Activated CD8-positive, alpha-beta memory T cell treated with anti-CD3 and anti-CD28 coated beads for 24 hours (primary cell): ENCODE measurements at regions not wholly inside any gene's neighbourhood (a gene's known extent, or its start where the extent isn't known, plus 50 kb on each side); places are given as distances from the start of the nearest gene placed in this dataset.
"Not testable (repeated sequence)": the region's sequence is repeated elsewhere in the genome, so short reads cannot be mapped to it uniquely, and the experiment has no call there.

Experiments
- DNase-seq: peaks from one replicate; pipeline ENCODE4 v3.0.0-alpha.2; 2020

DNA sequence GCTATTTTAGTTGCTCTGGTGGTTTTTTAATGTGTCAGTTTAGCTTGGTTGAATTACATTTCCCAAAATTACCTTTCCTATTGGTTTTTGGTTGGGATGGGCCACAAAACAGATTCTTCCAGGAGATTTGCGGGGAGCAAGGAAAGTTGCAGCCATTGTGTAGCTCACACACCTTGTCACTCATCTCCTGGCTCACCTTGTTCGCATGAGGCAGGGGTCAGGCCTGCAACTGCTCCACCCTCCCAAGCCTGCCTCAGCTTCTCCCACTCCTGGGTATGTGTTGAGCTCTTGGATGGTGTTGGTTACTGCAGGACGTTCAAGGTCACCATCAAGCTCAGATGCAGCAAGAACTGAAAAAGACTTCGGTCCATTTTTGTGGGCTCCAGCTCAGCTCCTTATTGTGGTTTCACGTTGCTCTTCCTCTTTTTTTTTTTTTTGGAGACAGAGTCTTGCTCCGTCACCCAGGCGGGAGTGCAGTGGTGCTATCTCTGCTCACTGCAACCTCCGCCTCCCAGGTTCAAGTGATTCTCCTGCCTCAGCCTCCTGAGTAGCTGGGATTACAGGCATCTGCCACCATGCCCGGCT is 95.6 kb upstream of the METTL14 start:
- DNase-seq: no peak

DNA sequence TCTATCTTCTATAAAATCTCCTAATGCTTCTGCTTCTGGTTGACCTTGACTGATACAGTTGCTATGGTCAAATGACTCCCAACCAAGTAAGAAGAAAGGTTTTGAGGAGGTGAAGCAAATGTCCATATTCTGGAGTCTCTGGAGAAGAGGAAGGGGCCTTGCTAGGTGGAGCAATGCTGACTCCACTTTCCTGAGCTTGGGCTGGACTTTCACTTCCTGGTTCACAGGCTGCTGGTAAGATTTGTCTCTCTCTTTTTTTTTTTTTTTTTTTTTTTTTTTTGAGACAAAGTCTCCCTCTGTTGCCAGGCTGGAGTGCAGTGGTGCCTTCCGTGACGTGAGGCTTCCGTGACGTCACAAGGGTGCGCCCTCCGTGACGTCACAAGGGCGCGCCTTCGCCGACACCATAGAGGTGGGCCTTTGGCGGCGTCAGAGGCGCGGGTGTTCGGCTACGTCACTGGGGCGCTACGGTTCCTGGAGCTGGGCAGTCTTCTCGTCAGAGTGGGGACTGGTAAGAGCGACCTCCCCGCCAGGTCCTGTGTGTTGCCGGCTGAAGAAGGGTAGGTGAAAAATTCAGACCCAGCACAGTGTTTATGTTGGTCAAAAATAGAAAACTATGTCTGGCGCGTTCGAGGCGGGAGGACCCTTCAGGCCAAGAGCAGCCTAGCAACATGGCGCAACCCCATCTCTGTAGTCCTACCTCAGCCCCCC is 93.7 kb upstream of the METTL14 start:
- DNase-seq: peak; percentile 100

DNA sequence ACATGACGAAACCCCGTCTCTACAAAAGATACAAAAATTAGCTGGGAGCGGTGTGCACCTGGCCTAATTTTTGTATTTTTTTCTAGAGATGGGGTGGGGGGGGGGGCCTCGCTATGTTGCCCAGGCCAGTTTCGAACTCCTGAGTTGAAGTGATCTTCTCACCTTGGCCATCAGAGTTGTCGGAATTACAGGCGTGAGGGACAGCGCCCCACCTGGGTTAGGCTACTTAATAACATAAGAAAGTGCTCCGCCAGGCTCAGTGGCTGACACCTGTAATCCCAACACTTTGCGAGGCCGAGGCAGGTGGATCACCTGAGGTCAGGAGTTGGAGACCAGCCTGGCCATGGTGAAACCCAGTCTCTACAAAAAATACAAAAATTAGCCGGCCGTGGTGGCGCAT is 92.9 kb upstream of the METTL14 start:
- not testable (repeated sequence) for DNase-seq

DNA sequence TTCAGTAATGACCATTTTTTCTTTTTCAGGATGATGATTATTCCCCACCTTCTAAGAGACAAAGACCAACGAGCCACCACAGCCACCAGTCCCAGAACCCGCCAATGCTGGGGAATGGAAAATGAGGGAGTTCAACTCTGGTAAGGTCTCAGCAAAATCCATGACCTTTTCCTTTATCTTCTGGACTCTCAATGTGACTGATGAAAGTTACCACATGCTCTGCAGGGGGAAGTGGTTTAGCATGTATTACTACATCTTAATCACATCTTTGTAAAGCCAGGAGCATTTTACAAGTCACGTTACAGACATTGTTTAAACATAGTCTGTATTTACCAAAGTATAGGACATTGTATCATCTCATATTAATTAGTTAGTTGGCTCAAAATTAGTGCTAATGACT is 89.3 kb upstream of the METTL14 start:
- not testable (repeated sequence) for DNase-seq

DNA sequence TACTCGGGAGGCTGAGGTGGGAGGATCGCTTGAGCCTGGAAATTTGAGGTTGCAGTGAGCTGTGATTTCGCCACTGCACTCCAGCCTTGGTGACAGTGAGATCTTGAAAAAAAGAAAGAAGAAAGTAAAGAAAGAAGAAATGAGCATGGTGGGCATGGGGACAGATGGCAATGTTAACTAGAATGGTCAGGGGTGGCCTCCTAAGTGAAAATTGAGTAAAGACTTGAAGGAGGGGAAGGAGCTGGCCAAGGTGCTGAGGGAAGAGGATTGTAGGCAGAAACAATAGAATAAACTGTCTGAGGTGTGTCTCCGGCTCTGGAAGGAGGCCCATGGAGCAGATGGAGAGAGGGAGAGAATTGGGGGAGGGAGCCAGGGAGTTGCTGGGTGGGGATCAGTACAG is 60.1 kb upstream of the METTL14 start:
- not testable (repeated sequence) for DNase-seq

DNA sequence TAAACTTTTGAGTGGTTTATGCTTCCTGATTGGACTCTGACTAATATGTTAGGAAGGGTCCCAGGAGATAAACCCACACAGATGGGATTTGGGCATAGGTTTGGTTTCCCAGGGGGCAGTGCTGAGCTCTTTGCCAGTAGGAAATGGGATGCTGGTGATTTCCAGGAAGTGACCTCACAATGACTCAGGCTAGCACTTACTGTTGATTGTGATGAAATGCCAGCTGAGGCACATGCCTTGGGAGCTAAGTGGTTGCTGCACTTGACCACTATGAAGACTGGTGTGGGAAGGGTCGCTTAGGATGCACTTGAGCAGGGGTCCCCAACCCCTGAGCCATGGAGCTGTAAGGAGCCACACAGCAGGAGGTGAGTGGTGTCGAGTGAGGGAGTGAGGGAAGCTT is 55.5 kb upstream of the METTL14 start:
- peak; percentile 57 for DNase-seq

DNA sequence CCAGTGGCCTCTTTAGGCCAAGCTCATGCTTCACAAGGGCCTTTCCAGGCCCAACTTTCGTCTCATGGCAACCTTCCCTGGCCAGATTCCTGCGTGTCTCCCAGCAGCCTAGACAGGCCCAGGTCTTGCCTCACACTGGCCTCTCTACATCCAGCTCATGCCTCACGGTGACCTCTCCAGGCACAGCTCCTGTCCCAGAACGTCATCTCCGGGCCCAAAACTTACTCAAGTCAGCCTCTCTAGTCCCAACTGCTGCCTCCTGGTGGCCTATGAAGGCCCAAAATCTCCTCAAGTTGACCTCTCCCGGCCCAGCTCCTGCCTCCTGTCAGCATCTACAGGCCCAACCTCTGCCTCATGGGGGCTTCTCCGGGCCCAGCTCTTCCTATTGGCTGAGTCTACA is 54.3 kb upstream of the METTL14 start:
- not testable (repeated sequence) for DNase-seq

DNA sequence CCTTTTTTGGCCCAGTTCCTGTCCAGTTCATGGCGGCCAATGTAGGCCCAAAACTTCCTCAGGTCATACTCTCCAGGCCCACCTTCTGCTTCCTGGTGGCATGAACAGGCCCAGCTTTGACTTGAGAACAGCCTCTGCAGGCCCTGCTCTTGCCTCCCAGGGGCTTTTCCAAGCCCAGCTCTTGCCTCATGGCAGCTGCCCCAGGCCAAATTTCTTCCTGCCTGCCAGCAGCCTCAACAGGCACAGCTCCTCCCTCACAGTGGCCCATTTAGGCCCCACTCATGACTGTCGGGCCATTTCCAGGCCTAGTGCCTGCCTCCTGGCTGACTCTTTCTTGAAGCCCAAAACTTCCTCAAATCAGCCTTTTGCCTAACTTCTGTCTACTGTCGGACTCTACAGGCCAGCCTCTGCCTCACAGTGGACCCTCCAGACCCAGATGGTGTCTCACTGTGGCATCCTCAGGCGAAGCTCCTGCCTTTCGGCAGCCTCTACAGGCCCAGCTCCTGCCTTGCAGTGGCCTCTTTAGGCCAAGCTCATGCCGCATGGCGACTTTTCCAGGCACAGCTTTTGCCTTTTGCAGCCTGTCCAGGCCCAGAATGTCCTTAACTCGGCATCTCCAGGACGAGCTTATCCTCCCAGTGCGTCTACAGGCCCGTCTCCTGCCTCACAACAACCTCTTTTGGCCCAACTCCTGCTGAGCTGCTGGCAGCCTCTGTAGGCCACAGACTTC is 53.7 kb upstream of the METTL14 start:
- not testable (repeated sequence) for DNase-seq

DNA sequence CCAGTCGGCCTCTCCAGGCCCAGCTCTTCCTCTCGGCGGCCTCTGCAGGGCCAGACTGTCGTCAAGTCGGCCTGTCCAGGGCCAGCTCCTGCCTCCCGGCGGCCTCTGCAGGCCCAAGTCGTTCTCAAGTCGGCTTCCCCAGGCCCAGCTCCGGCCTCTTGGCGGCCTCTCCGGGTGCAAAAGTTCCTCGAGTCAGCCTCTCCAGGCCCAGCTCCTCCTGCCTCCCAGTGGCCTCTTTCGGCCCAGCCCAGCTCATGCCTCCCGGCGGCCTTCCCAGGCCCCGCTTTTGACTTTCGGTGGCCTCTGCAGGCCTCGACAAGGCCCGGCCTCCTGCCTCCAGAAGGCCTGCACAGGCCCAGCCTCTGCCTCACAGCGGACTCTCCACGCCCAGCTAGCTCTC is 51.7 kb upstream of the METTL14 start:
- not testable (repeated sequence) for DNase-seq

DNA sequence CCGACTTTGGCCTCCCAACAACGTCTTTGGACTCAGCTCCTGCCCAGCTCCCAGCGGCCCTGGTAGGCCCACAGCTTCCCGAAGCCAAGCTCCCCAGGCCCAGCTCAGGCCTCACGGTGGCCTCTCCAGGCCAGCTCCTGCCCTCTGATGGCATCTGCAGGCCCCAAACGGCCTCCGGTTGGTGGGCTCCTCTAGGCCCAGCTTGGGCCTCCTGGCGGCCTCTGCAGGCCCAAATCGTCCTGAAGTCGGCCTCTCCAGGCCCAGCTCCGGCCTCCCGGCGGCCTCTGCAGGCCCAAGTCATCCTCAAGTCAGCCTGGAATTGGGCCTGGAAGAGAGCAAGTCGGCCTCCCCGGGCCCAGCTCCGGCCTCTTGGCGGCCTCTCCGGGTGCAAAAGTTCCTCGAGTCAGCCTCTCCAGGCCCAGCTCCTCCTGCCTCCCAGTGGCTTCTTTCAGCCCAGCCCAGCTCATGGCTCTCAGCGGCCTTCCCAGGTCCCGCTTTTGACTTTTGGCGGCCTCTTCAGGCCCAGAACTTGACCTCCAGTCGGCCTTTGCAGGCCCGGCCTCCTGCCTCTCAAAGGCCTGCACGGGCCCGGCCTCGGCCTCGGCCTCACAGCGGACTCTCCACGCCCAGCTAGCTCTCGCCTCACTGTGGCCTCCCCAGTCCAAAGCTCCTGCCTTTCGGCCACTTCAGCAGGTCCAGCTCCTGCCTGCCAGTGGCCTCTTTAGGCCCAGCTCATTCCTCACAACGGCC is 50.9 kb upstream of the METTL14 start:
- DNase-seq: not testable (repeated sequence)
